ENCODE measurements at regions not wholly inside any gene's neighbourhood (a gene's known extent, or its start where the extent isn't known, plus 50 kb on each side); places are given as distances from the start of the nearest gene placed in this dataset.
A peak's percentile ranks its signal among the peaks of the same experiment; 100 is the strongest.

DNA sequence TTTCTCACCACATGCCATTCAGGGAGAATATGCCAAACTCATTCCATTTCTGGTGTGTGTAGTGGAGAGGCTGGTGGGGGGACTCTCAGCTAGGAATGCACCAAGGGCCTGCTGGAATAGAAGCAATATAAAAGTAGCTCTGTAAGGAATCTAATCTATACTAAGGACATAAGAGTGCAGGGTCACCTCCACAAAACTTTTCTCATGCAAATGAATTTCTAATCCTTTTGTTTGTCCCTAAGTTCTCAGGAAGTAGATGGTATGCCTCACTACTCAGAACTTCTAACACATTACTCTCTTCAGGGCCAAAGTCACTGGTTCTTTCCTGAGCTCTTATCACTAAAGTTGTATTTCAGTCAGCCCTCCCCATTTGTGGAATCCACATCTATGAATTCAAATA, 427.2 kb downstream of the C6orf118 start:
- H3K4ac ChIP-seq (ENCODE audit: low read depth, low read length) = no peak overlapping the region

More for the DNA sequence above, 427.2 kb downstream of the C6orf118 start:
- Histone ChIP-seq H2BK12ac (ENCODE audit: insufficient read length, low read depth, low read length) (no peak overlapping the region), H3K27me3 (ENCODE audit: insufficient read depth, low read length) (no peaks in the 10 kb centered on the region; the same call in 1 of the 2 replicates), H3K4me1 (ENCODE audit: insufficient read depth, low read length) (peaks cover 3% of the 10 kb centered on the region; the same call in 1 of the 2 replicates), H2BK15ac (ENCODE audit: low read depth, low read length) (no peak overlapping the region), H3K9me3 (ENCODE audit: control insufficient read depth, low read depth, low read length) (no peaks in the 10 kb centered on the region), H3K18ac (ENCODE audit: insufficient read length, low read depth, low read length) (no peak overlapping the region), H3K56ac (ENCODE audit: insufficient read length, low read depth, low read length) (no peak overlapping the region), H3K27ac (ENCODE audit: insufficient read length, low read depth, low read length) (no peak overlapping the region), H2BK20ac (ENCODE audit: low read depth, low read length, poor library complexity, severe bottlenecking) (no peak overlapping the region), H4K8ac (replicated peaks; ENCODE audit: insufficient read length, low read depth, low read length) (no peak overlapping the region), H2BK120ac (ENCODE audit: low read depth, low read length, poor library complexity, severe bottlenecking) (no peak overlapping the region), H3K79me1 (ENCODE audit: insufficient read depth, low read depth, low read length, poor library complexity, severe bottlenecking) (no peaks in the 10 kb centered on the region), H3K23me2 (ENCODE audit: insufficient read length, low read depth, low read length, poor library complexity, severe bottlenecking) (no peaks in the 10 kb centered on the region), H3K9ac (ENCODE audit: extremely low read depth, insufficient read length, low read length) (no peak overlapping the region), H3K79me2 (ENCODE audit: insufficient read depth, low read length) (no peaks in the 10 kb centered on the region), H2AFZ (ENCODE audit: low read length) (no peak overlapping the region), H2AK5ac (ENCODE audit: insufficient read length, low read length) (no peak overlapping the region), H4K20me1 (ENCODE audit: control insufficient read depth, insufficient read depth, insufficient read length) (no peaks in the 10 kb centered on the region), H3K4me2 (ENCODE audit: insufficient read depth, insufficient read length, low read length) (no peak overlapping the region), H3K23ac (ENCODE audit: insufficient read length, low read depth, low read length) (no peak overlapping the region), H4K5ac (ENCODE audit: insufficient read length, low read depth, low read length) (no peak overlapping the region), H3T11ph (ENCODE audit: low read length) (no peak overlapping the region), H4K91ac (ENCODE audit: insufficient read length, low read depth, low read length) (no peak overlapping the region), H2BK5ac (ENCODE audit: insufficient read length, low read length) (no peak overlapping the region), H3K14ac (ENCODE audit: insufficient read depth, low read length) (no peak overlapping the region)
- H3K9me3 Mint-ChIP-seq = peaks cover 0 to 3% of the 10 kb centered on the region in 2 experiments; a peak in 2 of 5 replicates
- no peaks in the 10 kb centered on the region; a peak in 3 of 7 replicates for H3K36me3 Mint-ChIP-seq (ENCODE audit: insufficient read depth in 1 of 3, low read depth in 3 of 3)
- TF ChIP-seq, protein P1, sequence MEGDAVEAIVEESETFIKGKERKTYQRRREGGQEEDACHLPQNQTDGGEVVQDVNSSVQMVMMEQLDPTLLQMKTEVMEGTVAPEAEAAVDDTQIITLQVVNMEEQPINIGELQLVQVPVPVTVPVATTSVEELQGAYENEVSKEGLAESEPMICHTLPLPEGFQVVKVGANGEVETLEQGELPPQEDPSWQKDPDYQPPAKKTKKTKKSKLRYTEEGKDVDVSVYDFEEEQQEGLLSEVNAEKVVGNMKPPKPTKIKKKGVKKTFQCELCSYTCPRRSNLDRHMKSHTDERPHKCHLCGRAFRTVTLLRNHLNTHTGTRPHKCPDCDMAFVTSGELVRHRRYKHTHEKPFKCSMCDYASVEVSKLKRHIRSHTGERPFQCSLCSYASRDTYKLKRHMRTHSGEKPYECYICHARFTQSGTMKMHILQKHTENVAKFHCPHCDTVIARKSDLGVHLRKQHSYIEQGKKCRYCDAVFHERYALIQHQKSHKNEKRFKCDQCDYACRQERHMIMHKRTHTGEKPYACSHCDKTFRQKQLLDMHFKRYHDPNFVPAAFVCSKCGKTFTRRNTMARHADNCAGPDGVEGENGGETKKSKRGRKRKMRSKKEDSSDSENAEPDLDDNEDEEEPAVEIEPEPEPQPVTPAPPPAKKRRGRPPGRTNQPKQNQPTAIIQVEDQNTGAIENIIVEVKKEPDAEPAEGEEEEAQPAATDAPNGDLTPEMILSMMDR (conservative IDR thresholded peaks at IDR 0.05) = no peak
- peaks cover 12 to 18% of the 10 kb centered on the region in 2 experiments for H3K4me1 Mint-ChIP-seq
- H3K27ac Mint-ChIP-seq = peak overlapping the region in 1 of 3 experiments; percentile 28; a peak in 2 of 7 replicates
- no peak for DNase-seq
- no peak overlapping the region for H3K4me3 Mint-ChIP-seq
- H3K27me3 Mint-ChIP-seq (ENCODE audit: low read depth) = no peaks in the 10 kb centered on the region

Measured in H9 (cell line).